HG02610 (cell line): ENCODE measurements at regions not wholly inside any gene's neighbourhood (a gene's known extent, or its start where the extent isn't known, plus 50 kb on each side); places are given as distances from the start of the nearest gene placed in this dataset.
A peak's percentile ranks its signal among the peaks of the same experiment; 100 is the strongest.
"Not testable (repeated sequence)": the region's sequence is repeated elsewhere in the genome, so short reads cannot be mapped to it uniquely, and the experiment has no call there.

Experiments used
- ATAC-seq: cut with Tn5 transposase; IDR thresholded peaks from one replicate; pipeline ENCODE4 v1.9.1; 2021; ENCODE audit warnings: mild to moderate bottlenecking, moderate library complexity; ENCODE audit not compliant: unreplicated experiment

GRCh38 chr5:102663749-102664530 lies 91.2 kb upstream of the PAM start:
- ATAC-seq = no peak

- ATAC-seq = no peak
Observed at GRCh38 chr5:102664616-102665335, 90.3 kb upstream of the PAM start.

- no peak for ATAC-seq
Observed at GRCh38 chr5:102666164-102666946, 88.8 kb upstream of the PAM start.

GRCh38 chr5:102668220-102668932 lies 86.7 kb upstream of the PAM start:
- no peak for ATAC-seq

GRCh38 chr5:102670224-102670836 lies 84.8 kb upstream of the PAM start:
- ATAC-seq = no peak

GRCh38 chr5:102671033-102671734 lies 83.9 kb upstream of the PAM start:
- not testable (repeated sequence) for ATAC-seq

GRCh38 chr5:102678267-102679058 lies 76.6 kb upstream of the PAM start:
- ATAC-seq = no peak

- peak; percentile 95 for ATAC-seq
Observed at GRCh38 chr5:102681403-102681983, 73.6 kb upstream of the PAM start.

- no peak for ATAC-seq
Observed at GRCh38 chr5:102682101-102682647, 72.9 kb upstream of the PAM start.

GRCh38 chr5:102688076-102688475 lies 67.0 kb upstream of the PAM start:
- not testable (repeated sequence) for ATAC-seq

- ATAC-seq = not testable (repeated sequence)
Observed at GRCh38 chr5:102688581-102689342, 66.3 kb upstream of the PAM start.

GRCh38 chr5:102690910-102691309 lies 64.2 kb upstream of the PAM start:
- ATAC-seq = no peak

- ATAC-seq = no peak
Observed at GRCh38 chr5:102691434-102691833, 63.7 kb upstream of the PAM start.

GRCh38 chr5:102700120-102700831 lies 54.8 kb upstream of the PAM start:
- ATAC-seq = no peak

- no peak for ATAC-seq
Observed at GRCh38 chr5:102700916-102701315, 54.2 kb upstream of the PAM start.

GRCh38 chr5:102701748-102702147 lies 53.4 kb upstream of the PAM start:
- ATAC-seq = no peak
